ENCODE measurements at regions not wholly inside any gene's neighbourhood (a gene's known extent, or its start where the extent isn't known, plus 50 kb on each side); places are given as distances from the start of the nearest gene placed in this dataset.

GRCh38 chr1:70671006-70671405, 259.9 kb downstream of the CTH start:
- Histone ChIP-seq H3K4me2 (ENCODE audit: control insufficient read depth, insufficient read depth) (no peak overlapping the region), H3K4me3 (no peak overlapping the region), H3K79me2 (ENCODE audit: control insufficient read depth, insufficient read depth, low read length) (no peaks in the 10 kb centered on the region), H3K9me3 (replicated peaks; ENCODE audit: control insufficient read depth, insufficient read depth, low read length) (no peaks in the 10 kb centered on the region), H3K27ac (ENCODE audit: control insufficient read depth, insufficient read depth) (no peak overlapping the region), H2AFZ (ENCODE audit: control insufficient read depth, low read depth, low read length) (no peak overlapping the region), H4K20me1 (ENCODE audit: control insufficient read depth, insufficient read depth) (no peaks in the 10 kb centered on the region), H3K4me1 (ENCODE audit: control insufficient read depth, insufficient read depth, low read length) (peaks cover 5% of the 10 kb centered on the region; the same call in 1 of the 2 replicates), H3K36me3 (ENCODE audit: control insufficient read depth in 2 of 2, insufficient read depth in 2 of 2, low read length in 1 of 2) (no peaks in the 10 kb centered on the region), H3K9ac (ENCODE audit: control insufficient read depth, insufficient read depth, low read length) (no peak overlapping the region), H3K27me3 (replicated peaks in 1 of 2; ENCODE audit: control insufficient read depth in 2 of 2, insufficient read depth in 2 of 2, low read length in 1 of 2) (no peaks in the 10 kb centered on the region)
- TF ChIP-seq CREM (IDR thresholded peaks at IDR 0.05; ENCODE audit: low read depth): no peak
- no peak for TF ChIP-seq NFIC (IDR thresholded peaks at IDR 0.05; ENCODE audit: low read depth, low read length)
- ChIA-PET SMC1A (ENCODE audit: uncharacterized antibody, unreplicated experiment) (no interaction called here), CTCF (interaction anchor here (0.6 kb wide), 1 partner anchor 1102 kb away, joined by 3 read pairs; no protein-coding TSS in a partner anchor), RAD21 (ENCODE audit: unreplicated experiment) (no interaction called here), POLR2A (no interaction called here)
- intact Hi-C loops (cut with micrococcal nuclease; ENCODE audit: unreplicated experiment): no loop called here
- ATAC-seq: no peak
- in situ Hi-C loops (cut with MboI): no loop called here
- 5% methylated on average over 4 of the region's 4 CpGs for WGBS (ENCODE audit: insufficient coverage, insufficient replicate concordance, low lambda C conversion rate, missing lambda C conversion rate)
- no peak for DNase-seq (ENCODE audit: low read depth, low spot score)
- no TSS peak for BruUV-seq (replicated peaks)
- no peak for FAIRE-seq

- no peak overlapping the region for H3K9ac ChIP-seq (ENCODE audit: control insufficient read depth, insufficient read depth, low read length)
- no peak overlapping the region for H3K4me3 ChIP-seq
- H3K36me3 ChIP-seq (ENCODE audit: control insufficient read depth in 2 of 2, insufficient read depth in 2 of 2, low read length in 1 of 2): no peaks in the 10 kb centered on the region
- no peak for ATAC-seq
- H3K4me1 ChIP-seq (ENCODE audit: control insufficient read depth, insufficient read depth, low read length): peaks cover 5% of the 10 kb centered on the region; the same call in 1 of the 2 replicates
- 49% methylated on average over 3 of the region's 3 CpGs for WGBS (ENCODE audit: insufficient coverage, insufficient replicate concordance, low lambda C conversion rate, missing lambda C conversion rate)
- TF ChIP-seq ZNF274 (IDR thresholded peaks at IDR 0.05; ENCODE audit: insufficient read depth, insufficient read length) (no peak), BRCA1 (IDR thresholded peaks at IDR 0.05; ENCODE audit: low read depth, low read length) (no peak), SPI1 (IDR thresholded peaks at IDR 0.05; ENCODE audit: borderline replicate concordance, insufficient read depth, low read depth, low read length) (no peak), POLR2AphosphoS5 (IDR thresholded peaks at IDR 0.05; ENCODE audit: low read length) (no peak), CTCF (IDR thresholded peaks at IDR 0.05 in 2 of 3, conservative IDR thresholded peaks at IDR 0.05 in 1 of 3; ENCODE audit: control insufficient read depth in 2 of 3, extremely low read depth in 1 of 3, insufficient read depth in 1 of 3, low read depth in 3 of 3, low read length in 3 of 3) (no peak), POLR2AphosphoS2 (IDR thresholded peaks at IDR 0.05; ENCODE audit: low read depth, low read length) (no peak), BHLHE40 (IDR thresholded peaks at IDR 0.05; ENCODE audit: borderline replicate concordance in 1 of 2, low read depth in 2 of 2, low read length in 1 of 2) (no peak), TAF1 (IDR thresholded peaks at IDR 0.05; ENCODE audit: borderline replicate concordance, low read depth, low read length) (no peak), CHD4 (IDR thresholded peaks at IDR 0.05) (no peak)
- ChIA-PET POLR2A (no interaction called here), CTCF (no interaction called here), SMC1A (ENCODE audit: uncharacterized antibody, unreplicated experiment) (no interaction called here), RAD21 (ENCODE audit: unreplicated experiment) (no interaction called here)
- no TSS peak for BruUV-seq (replicated peaks)
- no peak for DNase-seq (ENCODE audit: low read depth, low spot score)
- H2AFZ ChIP-seq (ENCODE audit: control insufficient read depth, low read depth, low read length): no peak overlapping the region
- intact Hi-C loops (cut with micrococcal nuclease; ENCODE audit: unreplicated experiment): no loop called here
- no peaks in the 10 kb centered on the region for H3K79me2 ChIP-seq (ENCODE audit: control insufficient read depth, insufficient read depth, low read length)
- H3K27me3 ChIP-seq (replicated peaks in 1 of 2; ENCODE audit: control insufficient read depth in 2 of 2, insufficient read depth in 2 of 2, low read length in 1 of 2): no peaks in the 10 kb centered on the region
- no peaks in the 10 kb centered on the region for H4K20me1 ChIP-seq (ENCODE audit: control insufficient read depth, insufficient read depth)
- FAIRE-seq: no peak
- no peaks in the 10 kb centered on the region for H3K9me3 ChIP-seq (replicated peaks; ENCODE audit: control insufficient read depth, insufficient read depth, low read length)
- no peak overlapping the region for H3K27ac ChIP-seq (ENCODE audit: control insufficient read depth, insufficient read depth)
- H3K4me2 ChIP-seq (ENCODE audit: control insufficient read depth, insufficient read depth): no peak overlapping the region
- in situ Hi-C loops (cut with MboI): no loop called here
Measured at GRCh38 chr1:70672442-70672888, 261.4 kb downstream of the CTH start.

All from GM12878 (cell line).